ENCODE measurements at regions not wholly inside any gene's neighbourhood (a gene's known extent, or its start where the extent isn't known, plus 50 kb on each side); places are given as distances from the start of the nearest gene placed in this dataset.
A peak's percentile ranks its signal among the peaks of the same experiment; 100 is the strongest.
"Not testable (repeated sequence)": the region's sequence is repeated elsewhere in the genome, so short reads cannot be mapped to it uniquely, and the experiment has no call there.

DNA sequence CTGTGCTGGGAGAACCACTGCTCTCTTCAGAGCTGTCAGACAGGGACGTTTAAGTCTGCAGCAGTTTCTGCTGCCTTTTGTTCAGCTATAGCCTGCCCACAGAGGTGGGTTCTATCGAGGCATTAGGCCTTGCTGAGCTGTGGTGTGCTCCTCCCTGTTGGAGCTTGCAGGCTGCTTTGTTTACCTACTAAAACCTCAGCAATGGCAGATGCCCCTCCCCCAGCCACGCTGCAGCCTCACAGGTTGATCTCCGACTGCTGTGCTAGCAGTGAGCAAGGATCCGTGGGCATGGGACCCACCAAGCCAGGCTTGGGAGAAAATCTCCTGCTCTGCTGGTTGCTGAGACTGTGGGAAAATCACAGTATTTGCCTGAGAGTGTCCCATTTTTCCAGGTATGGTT is 133.8 kb upstream of the UBQLN2 start:
- Histone ChIP-seq H3K36me3 (replicated peaks in 1 of 2; ENCODE audit: insufficient read depth in 1 of 2, low read depth in 2 of 2) (no peaks in the 10 kb centered on the region), H3K4me1 (no peaks in the 10 kb centered on the region), H3K4me3 (no peak overlapping the region), H3K27ac (no peak overlapping the region), H3K27me3 (no peaks in the 10 kb centered on the region), H3K9me3 (no peaks in the 10 kb centered on the region)
- ATAC-seq: no peak
- intact Hi-C loops (cut with DNase I): no loop called here
- TF ChIP-seq CTCF (IDR thresholded peaks at IDR 0.05) (no peak), POLR2A (IDR thresholded peaks at IDR 0.05) (no peak)
- no peak for DNase-seq
- 10% methylated on average over 3 of the region's 5 CpGs; no CpG with 5 or more reads in 1 of the 2 donors for WGBS, 2 donors

DNA sequence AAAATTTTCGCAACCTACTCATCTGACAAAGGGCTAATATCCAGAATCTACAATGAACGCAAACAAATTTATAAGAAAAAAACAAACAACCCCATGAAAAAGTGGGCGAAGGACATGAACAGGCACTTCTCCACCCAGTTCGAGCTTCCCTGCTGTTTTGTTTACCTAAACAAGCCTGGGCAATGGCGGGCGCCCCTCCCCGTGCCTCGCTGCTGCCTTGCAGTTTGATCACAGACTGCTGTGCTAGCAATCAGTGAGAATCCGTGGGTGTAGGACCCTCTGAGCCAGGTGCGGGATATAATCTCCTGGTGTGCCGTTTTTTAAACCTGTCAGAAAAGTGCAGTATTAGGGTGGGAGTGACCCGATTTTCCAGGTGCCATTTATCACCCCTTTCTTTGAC is 111.4 kb upstream of the UBQLN2 start:
- H3K4me1 ChIP-seq; ATAC-seq; H3K27ac ChIP-seq; H3K4me3 ChIP-seq; H3K9me3 ChIP-seq; DNase-seq; H3K36me3 ChIP-seq (replicated peaks in 1 of 2; ENCODE audit: insufficient read depth in 1 of 2, low read depth in 2 of 2); H3K27me3 ChIP-seq; intact Hi-C loops (cut with DNase I): not testable (repeated sequence)
- WGBS, 2 donors: 75 to 78% methylated on average over 10 of the region's 12 CpGs

- no peaks in the 10 kb centered on the region for H3K4me1 ChIP-seq
- no peaks in the 10 kb centered on the region for H3K36me3 ChIP-seq (replicated peaks in 1 of 2; ENCODE audit: insufficient read depth in 1 of 2, low read depth in 2 of 2)
- H3K27ac ChIP-seq: no peak overlapping the region
- DNase-seq (no peak), ATAC-seq (no peak)
- H3K9me3 ChIP-seq: no peaks in the 10 kb centered on the region
- peak in 3 of 7 experiments; percentile 16 to 37 (median 19) for TF ChIP-seq CTCF (IDR thresholded peaks at IDR 0.05)
- TF ChIP-seq POLR2A (IDR thresholded peaks at IDR 0.05): no peak
- H3K27me3 ChIP-seq: no peaks in the 10 kb centered on the region
- H3K4me3 ChIP-seq: no peak overlapping the region
- intact Hi-C loops (cut with DNase I): no loop called here
Measured at GRCh38 chrX:56462389-56462788, 101.0 kb upstream of the UBQLN2 start.

DNA sequence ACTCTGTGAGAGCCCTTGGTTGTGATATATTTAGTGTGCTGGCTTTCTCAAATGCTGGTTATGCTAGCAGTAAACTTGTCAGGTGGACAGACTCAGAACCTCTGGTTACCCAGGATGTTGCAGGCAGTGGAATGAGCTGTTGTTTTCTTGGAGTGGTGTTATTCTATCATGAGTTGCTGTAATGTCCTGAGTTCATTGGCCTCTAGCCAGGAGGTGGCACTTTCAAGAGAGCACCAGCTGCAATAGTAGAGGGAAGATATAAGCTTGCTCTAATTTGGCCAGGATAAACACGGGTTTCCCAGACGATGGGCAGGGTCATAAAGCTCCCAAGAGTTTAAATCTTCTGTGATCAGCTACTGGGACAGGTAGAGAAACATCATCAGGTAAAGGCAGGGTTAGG is 95.0 kb upstream of the UBQLN2 start:
- ATAC-seq: no peak
- Histone ChIP-seq H3K9me3 (no peaks in the 10 kb centered on the region), H3K27me3 (no peaks in the 10 kb centered on the region), H3K4me1 (no peaks in the 10 kb centered on the region), H3K4me3 (no peak overlapping the region), H3K27ac (no peak overlapping the region), H3K36me3 (replicated peaks in 1 of 2; ENCODE audit: insufficient read depth in 1 of 2, low read depth in 2 of 2) (no peaks in the 10 kb centered on the region)
- no peak for DNase-seq
- 51 to 83% methylated on average over 2 of the region's 2 CpGs for WGBS, 2 donors
- TF ChIP-seq CTCF (IDR thresholded peaks at IDR 0.05): no peak
- no peak for TF ChIP-seq POLR2A (IDR thresholded peaks at IDR 0.05)
- intact Hi-C loops (cut with DNase I): no loop called here

- H3K4me3 ChIP-seq; DNase-seq; H3K27me3 ChIP-seq; H3K4me1 ChIP-seq; intact Hi-C loops (cut with DNase I); ATAC-seq; H3K36me3 ChIP-seq (replicated peaks in 1 of 2; ENCODE audit: insufficient read depth in 1 of 2, low read depth in 2 of 2); H3K27ac ChIP-seq; H3K9me3 ChIP-seq: not testable (repeated sequence)
- 80 to 88% methylated on average over 1 to 8 of the region's 8 CpGs for WGBS, 2 donors
Measured at GRCh38 chrX:56494923-56495322, 68.5 kb upstream of the UBQLN2 start.

DNA sequence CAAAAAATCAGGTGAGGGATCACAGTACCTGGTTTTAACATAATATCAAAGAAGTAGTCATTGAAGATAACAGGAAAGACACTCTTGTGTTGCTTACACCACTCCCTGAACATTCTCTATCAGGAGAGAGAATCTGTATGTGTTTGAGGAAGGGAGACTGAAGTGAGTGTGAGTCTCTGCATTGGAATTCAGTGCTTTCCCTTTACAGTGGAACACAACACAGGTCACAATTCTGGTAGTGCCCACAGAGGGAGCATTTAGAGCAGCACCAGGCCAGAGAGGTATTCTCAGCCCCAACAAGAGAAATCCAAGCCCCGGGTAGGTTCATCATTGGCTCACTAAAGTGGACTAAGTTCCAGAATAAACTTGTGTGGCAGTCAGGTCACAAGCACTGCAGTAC is 64.7 kb upstream of the UBQLN2 start:
- ATAC-seq (no peak), DNase-seq (no peak)
- Histone ChIP-seq H3K4me3 (no peak overlapping the region), H3K36me3 (replicated peaks in 1 of 2; ENCODE audit: insufficient read depth in 1 of 2, low read depth in 2 of 2) (no peaks in the 10 kb centered on the region), H3K9me3 (no peaks in the 10 kb centered on the region), H3K27ac (no peak overlapping the region), H3K27me3 (no peaks in the 10 kb centered on the region), H3K4me1 (no peaks in the 10 kb centered on the region)
- 86% methylated on average over 1 of the region's 1 CpG; no CpG with 5 or more reads in 1 of the 2 donors for WGBS, 2 donors
- intact Hi-C loops (cut with DNase I): no loop called here
- TF ChIP-seq POLR2A (IDR thresholded peaks at IDR 0.05) (no peak), CTCF (IDR thresholded peaks at IDR 0.05) (no peak)
